OCI-LY1 (cell line): ENCODE measurements at regions not wholly inside any gene's neighbourhood (a gene's known extent, or its start where the extent isn't known, plus 50 kb on each side); places are given as distances from the start of the nearest gene placed in this dataset.

ENCODE experiments used
- CTCF ChIP-seq: fragments of 200-600 bp; sonication (generic), shearing (Covaris generic); IDR thresholded peaks from 2 replicates; pipeline ENCODE4 v1.5.1; 2017; ENCODE audit warnings: mild to moderate bottlenecking, antibody characterized with exemption, low read length, moderate library complexity, mixed read lengths
- EZH2 ChIP-seq: fragments of 200-600 bp; sonication (generic), shearing (Covaris generic); IDR thresholded peaks from 2 replicates; pipeline ENCODE4 v1.8.0; 2017; ENCODE audit warnings: borderline replicate concordance, mixed run types, mild to moderate bottlenecking, antibody characterized with exemption, low read length, moderate library complexity, mixed read lengths

DNA sequence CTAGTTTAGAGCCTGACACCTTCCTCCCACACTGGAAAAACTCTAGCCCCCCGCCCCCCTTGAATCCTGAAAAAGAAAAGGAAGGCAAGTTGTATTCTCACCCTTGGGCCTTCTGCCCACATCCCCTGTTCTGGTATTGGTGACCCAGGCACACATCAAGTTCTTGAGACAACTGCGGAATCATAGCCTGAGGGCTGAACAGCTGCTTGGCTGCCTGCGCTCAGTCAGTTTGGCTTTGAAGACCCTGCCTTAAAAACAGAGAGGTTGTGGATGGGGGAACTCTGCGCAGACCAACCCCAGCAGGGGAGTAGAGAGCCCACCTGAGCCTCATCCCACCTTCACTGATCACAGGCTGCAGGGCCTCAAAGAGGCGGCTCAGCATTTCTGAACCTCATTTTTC lies 229.2 kb downstream of the ANAPC1 start:
- TF ChIP-seq CTCF (no peak), EZH2 (no peak)
